Erythroblast (primary cell): ENCODE measurements at regions not wholly inside any gene's neighbourhood (a gene's known extent, or its start where the extent isn't known, plus 50 kb on each side); places are given as distances from the start of the nearest gene placed in this dataset.

Source experiments
- GATA1 ChIP-seq: IDR thresholded peaks from 2 replicates; pipeline ENCODE4 v1.6.1; 2011; ENCODE audit warnings: low read depth, mild to moderate bottlenecking, control low read depth, low read length, moderate library complexity
- POLR2A ChIP-seq: IDR thresholded peaks from 2 replicates; pipeline ENCODE4 v1.6.1; 2011; ENCODE audit warnings: mild to moderate bottlenecking, low read length

DNA sequence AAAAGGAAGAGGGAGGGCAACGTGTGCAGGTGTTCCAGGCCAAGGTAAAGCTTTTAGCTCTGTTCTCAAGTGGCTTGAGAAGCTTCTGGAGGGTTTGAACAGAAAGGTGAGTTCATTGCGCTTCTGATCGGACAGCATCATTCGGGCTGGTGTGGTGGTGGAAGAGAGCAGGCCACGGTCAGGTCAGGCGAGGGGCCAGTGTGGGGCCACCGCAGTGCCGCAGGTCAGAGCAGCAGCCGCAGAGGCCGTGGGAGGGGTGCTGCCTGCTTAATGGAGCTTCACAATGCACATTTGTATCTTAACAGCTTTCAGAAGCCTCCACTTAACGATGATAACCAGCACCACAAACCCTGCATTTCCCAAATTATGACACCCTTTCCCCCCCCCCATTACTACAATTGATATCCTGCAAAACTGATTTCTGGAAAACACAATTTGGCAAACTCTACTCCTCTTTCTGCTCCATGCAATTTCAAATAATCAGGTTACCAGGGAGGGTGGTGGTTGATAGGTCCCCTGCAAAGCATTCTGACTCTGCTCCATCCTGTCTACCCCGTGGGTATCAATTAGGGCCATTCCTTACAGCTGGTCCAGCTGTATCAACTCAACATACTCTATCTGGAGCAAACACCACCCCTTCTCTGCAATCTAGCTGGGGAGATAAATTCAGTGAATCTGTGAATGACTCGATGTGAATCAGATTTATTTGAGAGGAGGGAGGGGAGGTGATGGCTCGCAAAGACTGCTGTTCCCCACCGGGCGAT, 162.9 kb downstream of the ACTR3B start:
- TF ChIP-seq POLR2A (no peak), GATA1 (no peak)
